COLO829 (cell line): ENCODE measurements at regions not wholly inside any gene's neighbourhood (a gene's known extent, or its start where the extent isn't known, plus 50 kb on each side); places are given as distances from the start of the nearest gene placed in this dataset.

Experiments
- DNase-seq: peaks from one replicate; pipeline ENCODE4 v3.0.0; 2012; ENCODE audit warnings: low spot score

GRCh38 chr12:104858611-104859543, 99.2 kb downstream of the SLC41A2 start:
- DNase-seq, result no peak

GRCh38 chr12:104856531-104856930, 101.6 kb downstream of the SLC41A2 start:
- no peak for DNase-seq

GRCh38 chr12:104855599-104855998, 102.5 kb downstream of the SLC41A2 start:
- DNase-seq, result no peak

- no peak for DNase-seq
Observed at GRCh38 chr12:104852896-104853295, 105.2 kb downstream of the SLC41A2 start.

DNA sequence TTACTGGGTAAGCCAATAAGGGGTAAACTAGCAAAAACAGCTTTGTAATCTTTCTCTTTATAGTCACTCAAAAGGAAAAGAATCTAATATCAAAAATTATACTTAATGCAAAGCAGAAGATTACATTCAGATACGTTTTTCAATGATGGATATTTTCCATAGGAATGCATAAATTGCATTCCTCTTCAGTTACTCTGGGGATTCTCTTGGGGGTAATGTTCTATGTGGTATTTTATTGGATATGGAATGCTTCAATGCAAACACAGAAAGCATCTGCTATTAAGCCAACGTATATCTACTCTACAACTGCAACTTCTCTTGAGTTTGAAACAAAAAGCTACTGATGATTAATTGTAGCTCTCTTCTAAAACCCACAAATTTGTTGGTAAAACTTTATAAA, 106.0 kb downstream of the SLC41A2 start:
- no peak for DNase-seq

DNA sequence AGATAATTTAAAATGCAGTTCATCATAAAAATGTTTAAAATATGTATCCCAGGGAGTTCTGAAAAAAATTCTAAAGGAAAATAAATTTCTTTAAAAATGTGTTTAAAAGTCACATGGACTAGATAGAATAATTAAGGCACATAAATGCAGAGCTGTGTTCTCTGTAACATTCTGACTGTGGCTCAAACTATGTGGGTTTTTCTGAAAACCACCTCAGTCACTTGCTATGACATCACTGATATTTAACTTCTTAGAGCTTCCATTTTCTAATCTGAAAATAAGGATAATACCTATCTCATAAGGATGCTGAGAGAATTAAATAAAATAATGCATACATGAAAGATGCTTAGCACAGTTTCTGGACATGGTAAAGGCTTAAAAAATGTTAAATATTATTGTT, 107.3 kb downstream of the SLC41A2 start:
- DNase-seq, result no peak

- DNase-seq, result no peak
Observed at GRCh38 chr12:104846056-104846767, 111.9 kb downstream of the SLC41A2 start.

DNA sequence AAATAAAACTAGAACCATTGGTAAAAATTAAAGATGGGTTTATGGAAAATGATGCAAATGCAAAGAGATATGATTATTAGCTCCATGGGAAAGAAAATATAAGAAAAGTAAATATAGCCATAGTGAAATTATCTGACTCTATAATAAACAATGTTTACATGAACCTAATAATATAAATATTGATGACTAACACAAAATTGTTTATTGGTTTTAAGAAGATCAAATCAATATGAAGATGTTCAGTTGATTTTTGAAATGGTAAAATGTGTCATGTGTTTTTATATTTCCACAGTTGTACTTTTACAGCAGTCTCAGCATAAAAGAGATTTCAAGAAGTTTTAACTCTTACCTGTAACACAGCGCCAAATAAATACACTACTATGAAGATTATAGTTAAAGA, 114.0 kb downstream of the SLC41A2 start:
- no peak for DNase-seq

- no peak for DNase-seq
Observed at GRCh38 chr12:104840262-104840661, 117.8 kb downstream of the SLC41A2 start.

DNA sequence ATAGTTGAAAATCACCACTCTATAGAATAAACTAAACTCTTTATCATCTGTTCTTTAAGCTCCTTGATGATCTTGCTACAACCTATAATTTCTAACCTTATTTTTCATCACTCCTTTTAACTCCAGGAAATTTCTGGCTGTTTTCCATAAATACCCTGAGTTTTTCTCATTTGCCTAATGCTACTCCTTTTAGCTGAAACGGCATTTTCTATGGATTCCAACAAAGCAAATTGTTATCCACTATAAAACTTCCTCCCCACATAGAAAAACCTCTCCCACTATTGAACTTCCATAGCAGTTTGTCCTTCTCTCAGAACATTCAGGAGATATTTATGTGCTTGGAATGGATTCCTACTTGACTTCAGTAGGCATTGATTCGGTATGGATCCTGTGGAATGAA, 122.8 kb downstream of the SLC41A2 start:
- no peak for DNase-seq

DNA sequence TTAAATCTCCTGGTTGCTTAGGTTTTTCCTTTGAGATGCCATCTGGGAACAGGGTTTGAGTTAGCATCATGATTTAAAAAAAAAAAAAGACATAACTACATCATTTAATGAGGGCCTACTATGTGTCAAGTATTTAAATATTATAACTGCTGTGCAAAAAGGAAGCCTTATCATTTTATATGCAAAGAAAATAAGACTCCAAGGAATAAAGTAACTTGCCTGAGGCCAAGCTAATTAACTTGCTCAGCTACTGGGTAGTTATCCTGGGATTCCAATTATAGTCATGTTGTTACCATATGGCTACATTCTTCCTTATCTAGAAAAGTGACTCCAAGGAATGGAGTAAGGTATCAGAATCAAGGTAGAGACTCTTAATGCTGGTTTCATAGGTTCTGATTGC, 123.5 kb downstream of the SLC41A2 start:
- DNase-seq, result no peak

DNA sequence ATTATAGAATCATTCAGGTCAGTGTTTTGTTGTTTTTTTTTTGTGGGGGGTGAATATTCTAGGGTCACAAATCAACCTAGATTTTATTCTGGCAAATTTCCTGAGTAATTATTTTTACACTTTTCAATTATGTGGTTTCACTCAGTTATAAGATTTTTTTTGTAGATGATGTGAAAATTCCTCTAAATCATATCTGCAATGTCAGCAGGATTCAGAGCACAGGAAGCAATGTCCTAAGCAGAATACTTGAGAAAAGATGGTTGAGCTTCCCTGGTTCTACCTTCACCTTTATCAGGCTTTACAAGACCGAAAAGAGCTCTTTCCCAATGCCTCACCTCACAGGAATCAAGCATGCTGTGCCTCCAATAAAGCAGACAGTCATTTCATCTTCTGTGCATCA, 124.3 kb downstream of the SLC41A2 start:
- no peak for DNase-seq

DNA sequence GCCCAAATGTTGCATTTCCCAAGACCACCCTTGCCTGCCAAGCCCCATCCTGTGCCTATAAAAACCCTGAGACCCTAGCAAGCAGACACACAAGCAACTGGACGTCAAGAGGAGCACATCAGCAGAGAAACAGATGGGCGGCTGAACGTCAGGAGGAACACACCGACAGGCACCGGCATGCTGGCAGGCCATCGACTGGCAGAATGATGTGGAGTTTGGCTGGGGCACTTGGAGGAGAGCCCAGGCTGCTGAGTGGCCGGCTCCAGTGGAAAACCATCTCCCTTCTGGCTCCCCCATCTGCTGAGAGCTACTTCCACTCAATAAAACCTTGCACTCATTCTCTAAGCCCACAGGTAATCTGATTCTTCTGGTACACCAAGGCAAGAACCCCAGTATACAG, 130.1 kb downstream of the SLC41A2 start:
- DNase-seq, result no peak

GRCh38 chr12:104827587-104827986, 130.5 kb downstream of the SLC41A2 start:
- no peak for DNase-seq

GRCh38 chr12:104825408-104825807, 132.7 kb downstream of the SLC41A2 start:
- no peak for DNase-seq

- DNase-seq, result no peak
Observed at GRCh38 chr12:104823985-104824461, 134.1 kb downstream of the SLC41A2 start.

- no peak for DNase-seq
Observed at GRCh38 chr12:104822941-104823340, 135.1 kb downstream of the SLC41A2 start.

- DNase-seq, result no peak
Observed at GRCh38 chr12:104816845-104817503, 141.1 kb downstream of the SLC41A2 start.

GRCh38 chr12:104815935-104816334, 142.2 kb downstream of the SLC41A2 start:
- no peak for DNase-seq

DNA sequence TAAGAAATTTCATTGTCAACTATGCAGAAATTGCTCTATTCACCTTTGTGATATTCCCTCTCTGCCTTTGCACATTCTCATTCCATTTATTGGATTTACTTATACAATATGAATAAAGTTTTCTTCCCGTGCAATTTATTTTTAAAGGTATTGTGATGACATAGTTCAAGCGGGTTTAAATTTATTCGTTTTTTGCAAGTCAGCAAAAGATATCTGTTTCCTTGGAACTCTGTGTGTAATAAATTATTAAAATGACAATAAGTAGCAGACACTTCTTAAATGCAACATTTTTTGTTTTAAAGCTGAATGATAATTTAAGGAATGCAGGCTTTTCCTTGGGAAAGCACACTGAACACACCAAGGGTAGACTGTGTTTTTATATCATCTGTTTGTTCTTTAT, 143.1 kb downstream of the SLC41A2 start:
- no peak for DNase-seq
